ENCODE measurements at regions not wholly inside any gene's neighbourhood (a gene's known extent, or its start where the extent isn't known, plus 50 kb on each side); places are given as distances from the start of the nearest gene placed in this dataset.

- no peak for DNase-seq (ENCODE audit: low spot score)
- WGBS: 78% methylated on average over 8 of the region's 8 CpGs
- intact Hi-C loops (cut with DNase I): no loop called here
- Histone ChIP-seq H3K4me3 (no peak overlapping the region), H3K4me1 (replicated peaks) (no peaks in the 10 kb centered on the region), H3K27me3 (replicated peaks; ENCODE audit: insufficient read depth) (no peaks in the 10 kb centered on the region), H3K27ac (no peak overlapping the region), H3K36me3 (no peaks in the 10 kb centered on the region), H3K9me3 (no peaks in the 10 kb centered on the region)
- no peak for TF ChIP-seq POLR2A (IDR thresholded peaks at IDR 0.05)
- TF ChIP-seq CTCF (IDR thresholded peaks at IDR 0.05): no peak
- no peak for TF ChIP-seq POLR2AphosphoS5 (IDR thresholded peaks at IDR 0.05)
Observed at GRCh38 chr15:80317389-80318182, 65.6 kb upstream of the CTXND1 start.

GRCh38 chr15:80321853-80322252 lies 69.8 kb upstream of the CTXND1 start:
- WGBS: 93% methylated on average over 7 of the region's 7 CpGs
- Histone ChIP-seq H3K4me1 (replicated peaks) (no peaks in the 10 kb centered on the region), H3K4me3 (no peak overlapping the region), H3K27me3 (replicated peaks; ENCODE audit: insufficient read depth) (no peaks in the 10 kb centered on the region), H3K27ac (no peak overlapping the region), H3K9me3 (no peaks in the 10 kb centered on the region), H3K36me3 (no peaks in the 10 kb centered on the region)
- no peak for TF ChIP-seq POLR2AphosphoS5 (IDR thresholded peaks at IDR 0.05)
- TF ChIP-seq POLR2A (IDR thresholded peaks at IDR 0.05): no peak
- no peak for TF ChIP-seq CTCF (IDR thresholded peaks at IDR 0.05)
- intact Hi-C loops (cut with DNase I): no loop called here
- no peak for DNase-seq (ENCODE audit: low spot score)

- intact Hi-C loops (cut with DNase I): no loop called here
- H3K27ac ChIP-seq: no peak overlapping the region
- no peaks in the 10 kb centered on the region for H3K27me3 ChIP-seq (replicated peaks; ENCODE audit: insufficient read depth)
- no peak overlapping the region for H3K4me3 ChIP-seq
- no peaks in the 10 kb centered on the region for H3K36me3 ChIP-seq
- H3K9me3 ChIP-seq: no peaks in the 10 kb centered on the region
- TF ChIP-seq POLR2A (IDR thresholded peaks at IDR 0.05): no peak
- H3K4me1 ChIP-seq (replicated peaks): no peaks in the 10 kb centered on the region
- whole genome bisulfite sequencing: 46% methylated on average over 1 of the region's 1 CpG
- DNase-seq (ENCODE audit: low spot score): no peak
Observed at GRCh38 chr15:80323285-80323684, 71.3 kb upstream of the CTXND1 start.

- intact Hi-C loops (cut with DNase I): no loop called here
- no peak for TF ChIP-seq POLR2AphosphoS5 (IDR thresholded peaks at IDR 0.05)
- no peak for TF ChIP-seq POLR2A (IDR thresholded peaks at IDR 0.05)
- no peak for TF ChIP-seq CTCF (IDR thresholded peaks at IDR 0.05)
- H3K4me3 ChIP-seq: no peak overlapping the region
- H3K36me3 ChIP-seq: no peaks in the 10 kb centered on the region
- no peak for DNase-seq (ENCODE audit: low spot score)
- no peaks in the 10 kb centered on the region for H3K27me3 ChIP-seq (replicated peaks; ENCODE audit: insufficient read depth)
- H3K4me1 ChIP-seq (replicated peaks): no peaks in the 10 kb centered on the region
- no peaks in the 10 kb centered on the region for H3K9me3 ChIP-seq
- WGBS: 58% methylated on average over 3 of the region's 3 CpGs
- no peak overlapping the region for H3K27ac ChIP-seq
Observed at GRCh38 chr15:80324545-80325080, 72.6 kb upstream of the CTXND1 start.

- DNase-seq (ENCODE audit: low spot score): no peak
- Histone ChIP-seq H3K27ac (no peak overlapping the region), H3K27me3 (replicated peaks; ENCODE audit: insufficient read depth) (no peaks in the 10 kb centered on the region), H3K36me3 (no peaks in the 10 kb centered on the region), H3K9me3 (no peaks in the 10 kb centered on the region), H3K4me3 (no peak overlapping the region), H3K4me1 (replicated peaks) (no peaks in the 10 kb centered on the region)
- intact Hi-C loops (cut with DNase I): no loop called here
- no peak for TF ChIP-seq POLR2AphosphoS5 (IDR thresholded peaks at IDR 0.05)
- no peak for TF ChIP-seq CTCF (IDR thresholded peaks at IDR 0.05)
- no peak for TF ChIP-seq POLR2A (IDR thresholded peaks at IDR 0.05)
- WGBS: 70% methylated on average over 8 of the region's 8 CpGs
Observed at GRCh38 chr15:80325206-80325605, 73.2 kb upstream of the CTXND1 start.

Measured in prostate gland (tissue), 2 donors.